ENCODE measurements at regions not wholly inside any gene's neighbourhood (a gene's known extent, or its start where the extent isn't known, plus 50 kb on each side); places are given as distances from the start of the nearest gene placed in this dataset.
"Not testable (repeated sequence)": the region's sequence is repeated elsewhere in the genome, so short reads cannot be mapped to it uniquely, and the experiment has no call there.

DNA sequence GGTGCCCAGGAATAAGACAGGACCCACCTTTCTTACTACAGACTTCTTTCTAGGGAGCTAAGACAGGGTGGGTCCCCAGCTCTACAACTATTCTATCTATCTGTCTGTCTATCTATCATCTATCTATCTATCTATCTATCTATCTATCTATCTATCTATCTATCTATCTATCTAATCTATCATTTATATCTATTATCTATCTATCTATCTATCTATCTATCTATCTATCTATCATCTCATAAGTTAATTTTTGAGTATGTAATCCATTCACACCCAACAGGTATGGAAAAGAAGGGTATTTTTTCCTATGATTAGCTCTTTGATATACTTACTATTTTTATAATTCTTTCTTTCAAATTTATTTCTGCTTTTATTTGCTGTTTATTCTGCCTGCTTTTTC is 55.9 kb downstream of the BAMBI start:
- DNase-seq: no peak

DNA sequence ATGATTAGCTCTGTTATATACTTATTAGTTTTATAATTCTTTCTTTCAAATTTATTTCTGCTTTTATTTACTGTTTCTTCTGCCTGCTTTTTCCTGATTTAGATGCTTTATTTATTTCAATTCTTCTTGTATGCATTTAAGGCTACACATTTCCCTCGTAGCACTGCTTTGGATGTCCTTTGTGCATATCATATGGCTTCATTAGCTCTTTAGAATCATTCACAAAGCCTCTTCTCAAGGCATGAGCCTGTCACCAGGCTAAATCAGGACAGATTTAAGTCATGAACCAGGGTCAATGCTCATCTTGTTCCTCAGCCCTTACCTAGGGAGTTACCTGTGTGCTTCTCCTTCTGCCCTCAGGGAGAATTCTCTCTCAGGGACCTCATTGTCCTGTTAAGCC is 56.3 kb downstream of the BAMBI start:
- no peak for DNase-seq

DNA sequence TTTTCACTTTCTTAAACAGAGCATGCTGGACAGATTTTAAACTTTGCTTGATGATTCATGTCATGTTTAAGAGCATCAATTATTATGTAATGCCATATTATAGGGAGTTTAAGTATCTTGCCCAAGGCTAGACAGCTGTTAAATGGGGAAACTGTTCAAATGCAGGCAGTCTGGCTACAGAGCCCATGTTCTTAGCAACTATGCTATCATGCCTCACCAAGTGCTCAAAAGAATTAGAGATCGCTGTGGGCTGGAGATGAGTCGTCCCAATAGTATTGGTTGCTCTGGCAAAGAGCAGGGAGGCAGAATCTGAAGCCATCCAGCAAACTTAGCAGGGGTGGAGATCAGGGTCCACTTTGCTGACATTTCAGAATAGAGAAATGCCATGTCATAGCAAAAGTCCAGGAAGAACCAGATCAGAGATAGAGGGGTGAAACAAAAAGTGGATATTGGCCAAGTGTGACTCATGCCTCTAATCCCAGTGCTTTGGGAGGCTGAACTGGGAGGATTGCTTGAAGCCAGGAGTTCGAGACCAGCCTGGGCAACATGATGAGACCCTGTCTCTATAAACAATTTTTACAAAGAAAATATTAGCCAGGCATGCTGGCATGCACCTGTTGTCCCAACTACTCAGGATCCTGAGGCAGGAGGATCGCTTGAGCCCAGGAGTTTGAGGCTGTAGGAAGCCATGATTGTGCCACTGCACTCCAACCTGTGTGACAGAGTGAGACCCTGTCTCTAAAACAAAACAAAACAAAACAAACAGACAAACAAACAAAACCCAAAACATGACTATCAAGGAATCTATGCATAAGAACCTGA is 57.8 kb downstream of the BAMBI start:
- peak; percentile 94 for DNase-seq

GRCh38 chr10:28737096-28737495 is 59.8 kb downstream of the BAMBI start:
- no peak for DNase-seq

DNA sequence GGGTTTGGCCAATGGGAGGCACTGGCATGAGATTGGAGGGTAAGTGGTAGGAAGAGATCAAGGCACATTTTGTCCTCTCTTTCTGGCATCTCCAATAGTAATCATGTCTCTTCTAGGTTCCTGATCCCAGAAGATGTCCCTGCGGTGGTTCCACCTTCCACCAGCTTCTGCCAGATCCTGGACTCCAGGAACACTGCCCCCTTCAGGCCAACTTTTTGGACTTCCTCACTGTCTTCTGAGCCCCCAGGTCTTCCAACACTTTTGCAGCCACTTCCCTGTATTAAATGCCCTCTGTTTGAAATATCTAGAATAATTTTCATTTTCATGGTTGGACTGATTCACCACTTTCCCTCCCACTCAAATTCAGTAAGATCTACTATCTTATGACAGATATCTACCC is 60.9 kb downstream of the BAMBI start:
- no peak for DNase-seq

GRCh38 chr10:28743576-28743975 is 66.3 kb downstream of the BAMBI start:
- DNase-seq: no peak

DNA sequence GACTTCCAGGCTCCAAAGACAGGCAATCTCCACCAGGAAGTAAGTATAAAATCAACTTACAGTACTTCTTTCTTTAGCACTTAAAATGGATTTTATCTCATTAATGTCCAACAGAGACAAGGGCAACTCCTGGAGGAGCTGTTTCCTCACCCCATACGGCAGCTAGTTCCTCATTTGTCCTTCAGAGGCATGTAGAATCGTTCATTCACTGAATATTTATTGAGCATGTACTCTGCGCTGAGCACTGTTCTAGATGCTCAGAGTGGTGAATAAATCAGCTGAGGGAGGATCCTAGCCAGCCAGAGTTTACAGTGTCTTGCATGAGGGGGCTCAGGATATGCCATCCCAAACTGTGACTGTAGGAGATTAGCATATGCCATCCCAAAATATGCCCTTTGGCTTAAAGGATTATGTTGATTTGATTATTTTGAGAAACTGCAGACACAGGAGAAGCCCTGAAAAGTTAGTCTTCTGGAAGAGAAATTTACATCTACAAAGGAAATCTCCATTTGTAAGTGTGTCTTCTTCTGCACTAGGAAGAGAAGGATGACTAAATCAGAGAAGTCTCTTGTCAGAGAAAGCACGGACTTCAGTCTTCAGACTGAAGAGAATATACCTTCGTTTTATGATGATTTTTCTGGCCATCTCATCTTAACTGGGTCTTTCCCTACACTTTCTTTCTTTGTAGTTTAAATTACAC is 66.9 kb downstream of the BAMBI start:
- DNase-seq: no peak

GRCh38 chr10:28754930-28755718 is 77.8 kb downstream of the BAMBI start:
- DNase-seq: no peak

- no peak for DNase-seq
Measured at GRCh38 chr10:28761084-28761846, 83.9 kb downstream of the BAMBI start.

DNA sequence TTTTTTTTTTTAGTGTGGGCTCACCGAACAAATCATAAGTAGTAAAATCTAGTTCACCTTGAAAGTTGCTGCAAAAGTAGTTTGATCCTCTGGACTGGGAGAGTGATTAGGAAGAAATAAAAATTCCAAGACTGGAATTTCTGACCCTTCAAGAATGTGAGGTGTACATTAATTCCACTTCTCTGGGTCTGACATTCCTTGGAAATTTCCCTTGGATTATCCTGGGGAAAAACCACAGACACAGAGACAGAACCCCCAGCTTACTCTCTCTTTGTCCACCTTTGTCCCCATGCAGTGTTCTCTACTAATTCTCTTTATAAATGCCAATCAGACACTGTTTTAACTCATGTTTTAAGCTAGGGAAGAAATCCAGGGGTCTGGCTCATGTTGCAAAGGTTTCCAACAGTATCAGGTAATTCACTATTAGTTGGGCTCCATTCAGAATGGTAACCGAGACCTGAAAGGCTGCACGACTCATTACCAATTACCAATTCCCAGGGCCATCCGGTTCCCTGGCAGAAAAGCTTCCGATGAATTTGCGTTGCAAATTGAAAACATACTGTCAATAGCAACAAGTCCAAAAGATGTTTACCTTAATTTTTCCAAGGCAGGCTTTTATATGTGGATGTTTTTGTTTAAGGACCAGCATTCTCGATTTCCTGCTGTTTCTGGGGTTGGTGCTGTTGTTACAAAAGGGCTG is 86.3 kb downstream of the BAMBI start:
- DNase-seq: no peak

- DNase-seq: no peak
Measured at GRCh38 chr10:28765641-28766040, 88.3 kb downstream of the BAMBI start.

DNA sequence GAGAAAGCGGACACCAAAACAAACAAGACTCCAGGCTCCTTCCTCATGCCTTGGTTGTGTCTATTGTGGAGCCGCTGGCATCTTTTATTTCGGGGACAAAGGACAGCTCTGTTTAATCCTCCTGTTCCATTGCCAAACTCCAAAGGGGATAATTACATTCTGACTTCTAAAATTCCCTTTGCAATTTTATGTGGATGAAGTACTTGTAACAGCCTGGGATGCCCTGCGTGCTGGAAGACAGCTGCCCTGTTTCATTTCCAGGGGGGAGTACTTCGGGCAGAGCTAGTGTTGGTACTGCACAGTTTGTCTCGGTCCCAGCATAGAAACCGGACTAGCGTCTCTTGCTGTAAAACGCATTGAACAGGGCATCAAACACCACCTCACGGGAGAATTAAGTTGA is 90.9 kb downstream of the BAMBI start:
- DNase-seq: no peak

DNA sequence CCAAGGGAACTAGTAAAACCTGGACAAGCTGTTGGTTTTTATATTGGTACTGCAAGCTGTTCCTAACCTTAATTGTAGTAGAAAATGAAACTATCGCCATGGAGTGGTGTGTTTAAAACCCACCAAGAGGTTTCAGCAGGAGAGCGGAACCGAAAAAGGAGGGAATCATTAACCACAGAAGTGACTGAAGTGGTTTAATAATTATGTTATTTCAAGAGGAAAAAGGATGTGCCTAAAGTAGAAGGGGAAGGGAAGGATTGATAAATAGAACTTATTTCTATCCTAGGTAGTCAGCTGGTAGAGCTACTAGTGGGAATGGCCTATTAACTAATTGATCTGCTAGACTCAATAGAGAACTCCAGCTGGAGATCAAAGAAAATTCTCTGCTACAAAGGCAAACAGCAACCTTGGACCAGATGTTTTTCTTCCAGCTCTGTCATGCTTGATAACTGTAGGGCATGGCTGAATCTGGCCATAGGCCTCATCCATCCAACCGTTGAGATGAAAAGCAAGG is 91.8 kb downstream of the BAMBI start:
- no peak for DNase-seq

DNA sequence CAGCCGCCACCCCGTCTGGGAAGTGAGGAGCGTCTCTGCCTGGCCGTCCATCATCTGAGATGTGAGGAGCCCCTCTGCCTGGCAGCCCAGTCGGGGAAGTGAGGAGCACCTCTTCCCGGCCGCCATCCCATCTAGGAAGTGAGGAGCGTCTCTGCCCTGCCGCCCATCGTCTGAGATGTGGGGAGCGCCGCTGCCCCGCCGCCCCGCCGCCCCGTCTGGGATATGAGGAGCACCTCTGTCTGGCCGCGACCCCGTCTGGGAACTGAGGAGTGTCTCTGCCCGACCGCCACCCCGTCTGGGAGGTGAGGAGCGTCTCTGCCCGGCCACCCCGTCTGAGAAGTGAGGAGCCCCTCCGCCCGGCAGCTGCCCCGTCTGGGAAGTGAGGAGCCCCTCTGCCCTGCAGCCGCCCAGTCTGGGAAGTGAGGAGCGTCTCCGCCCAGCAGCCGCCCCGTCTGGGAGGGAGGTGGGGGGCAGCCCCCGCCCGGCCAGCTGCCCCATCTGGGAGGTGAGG is 94.3 kb downstream of the BAMBI start:
- not testable (repeated sequence) for DNase-seq

- no peak for DNase-seq
Measured at GRCh38 chr10:28774051-28774995, 97.0 kb downstream of the BAMBI start.

DNA sequence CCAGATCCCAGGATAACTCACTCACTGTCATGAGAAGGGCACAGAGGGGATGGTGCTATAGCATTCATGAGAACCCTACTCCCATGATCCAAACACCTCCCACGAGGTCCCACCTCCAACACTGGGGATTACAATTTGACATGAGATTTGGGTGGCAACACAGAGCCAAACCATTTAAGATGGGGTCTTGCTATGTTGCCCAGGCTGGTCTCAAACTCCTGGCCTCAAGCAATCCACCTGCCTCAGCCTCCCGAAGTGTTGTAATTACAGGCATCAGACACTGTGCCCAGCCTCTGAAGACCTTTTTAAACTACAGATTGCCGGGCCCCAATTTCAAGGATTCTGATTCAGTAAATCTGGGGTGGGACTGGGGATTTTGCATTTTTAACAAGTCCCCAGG is 98.5 kb downstream of the BAMBI start:
- DNase-seq: no peak

- DNase-seq: no peak
Measured at GRCh38 chr10:28776519-28776918, 99.2 kb downstream of the BAMBI start.

GRCh38 chr10:28777911-28778310 is 100.6 kb downstream of the BAMBI start:
- no peak for DNase-seq

DNA sequence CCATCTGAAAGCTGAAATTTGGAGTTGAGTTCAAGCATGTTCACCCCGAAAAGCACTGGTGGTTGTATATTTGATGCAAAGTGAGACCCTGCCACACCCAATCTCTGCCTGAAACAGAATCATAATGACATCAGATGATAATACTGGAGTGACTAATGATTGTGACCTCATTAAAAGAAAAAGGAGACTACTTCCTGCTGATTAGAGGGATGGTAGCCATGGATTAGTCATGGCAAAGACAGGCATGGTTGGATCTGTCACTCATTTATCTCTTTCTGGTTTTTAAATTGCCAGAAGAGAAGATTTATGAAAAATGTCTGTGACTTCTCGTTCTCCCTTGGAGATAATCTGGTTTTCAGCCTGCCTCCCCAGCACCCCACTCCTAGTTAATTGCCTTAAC is 101.2 kb downstream of the BAMBI start:
- DNase-seq: no peak

- no peak for DNase-seq
Measured at GRCh38 chr10:28781296-28781695, 104.0 kb downstream of the BAMBI start.

Measured in fibroblast of skin of scalp (primary cell).